Endothelial cell of umbilical vein (primary cell): ENCODE measurements at regions not wholly inside any gene's neighbourhood (a gene's known extent, or its start where the extent isn't known, plus 50 kb on each side); places are given as distances from the start of the nearest gene placed in this dataset.

Source experiments
- BruUV-seq: library from RNA; stranded (reverse); fragments of 400-500 nt; replicated peaks from 2 replicates; lab custom pipeline; 2021; lab: Mats Ljungman, UMichigan
- CTCF ChIA-PET: fragments of 300-600, 350-600 bp; sonication (Branson Sonifier 250); formaldehyde crosslinking; loops from one replicate; lab custom pipeline; 2021; ENCODE audit warnings: antibody characterized with exemption, inconsistent platforms; lab: Charles Lee
- POLR2A ChIA-PET: fragments of 300-600, 350-600 bp; sonication (Branson Sonifier 250); formaldehyde crosslinking; loops from one replicate; lab custom pipeline; 2021; ENCODE audit warnings: antibody characterized with exemption, inconsistent platforms; lab: Charles Lee
- DNase-seq: peaks from one replicate; pipeline ENCODE4 v3.0.0-alpha.2; 2011; ENCODE audit warnings: low read depth, low spot score
- FAIRE-seq: peaks from 2 replicates; lab custom pipeline; 2011; peaks lifted over from hg19 to GRCh38; lab: Jason Lieb, UNC
- H2AFZ ChIP-seq: 2 replicates; pipeline ENCODE4 v1.6.0; 2012; ENCODE audit warnings: low read depth, low read length, control low read depth, inconsistent platforms
- H3K27ac ChIP-seq: 2 replicates; pipeline ENCODE4 v1.5.1; 2011; ENCODE audit warnings: low read depth, mild to moderate bottlenecking, control low read depth, low read length, moderate library complexity; ENCODE audit not compliant: insufficient read depth
- H3K27me3 ChIP-seq, 2 experiments: 2 replicates each; pipeline versions ENCODE4 v1.6.0 to v1.6.1; 2011; ENCODE audit warnings: low read length in 2 of 2, mixed read lengths in 1 of 2; ENCODE audit not compliant: control insufficient read depth in 2 of 2, insufficient read depth in 2 of 2
- H3K36me3 ChIP-seq, 2 experiments: 2 replicates in 1 of 2; 3 replicates in 1 of 2; pipeline ENCODE4 v1.5.1; 2011; ENCODE audit warnings: low read length in 2 of 2, mild to moderate bottlenecking in 1 of 2, moderate library complexity in 1 of 2; ENCODE audit not compliant: control insufficient read depth in 2 of 2, insufficient read depth in 2 of 2; ENCODE audit errors: extremely low read depth in 1 of 2
- H3K4me1 ChIP-seq: 3 replicates; pipeline ENCODE4 v1.5.1; 2011; ENCODE audit warnings: mild to moderate bottlenecking, low read length; ENCODE audit not compliant: control insufficient read depth, insufficient read depth; ENCODE audit errors: extremely low read depth
- H3K4me2 ChIP-seq: 2 replicates; pipeline ENCODE4 v1.6.1; 2011; ENCODE audit warnings: low read length, control low read depth, mixed read lengths; ENCODE audit not compliant: insufficient read depth
- H3K4me3 ChIP-seq, 3 experiments: fragments of 200-600 bp in 1 of 3; sonication (generic), shearing (Covaris generic) in 1 of 3; replicated peaks in 1 of 3; 2 replicates each; pipeline ENCODE4 v1.5.1; 2011 to 2016; ENCODE audit warnings: control low read depth in 3 of 3, low read length in 3 of 3, mild to moderate bottlenecking in 2 of 3, inconsistent platforms in 1 of 3, low read depth in 1 of 3, moderate library complexity in 1 of 3; ENCODE audit not compliant: insufficient read depth in 1 of 3
- H3K79me2 ChIP-seq: 2 replicates; pipeline ENCODE4 v1.6.0; 2012; ENCODE audit warnings: low read length, inconsistent platforms; ENCODE audit not compliant: control insufficient read depth, insufficient read depth
- H3K9ac ChIP-seq: replicated peaks from 2 replicates; pipeline ENCODE3; 2011; ENCODE audit warnings: low read length, control low read depth; ENCODE audit not compliant: insufficient read depth; ENCODE audit errors: extremely low read depth
- H3K9me1 ChIP-seq: replicated peaks from 3 replicates; pipeline ENCODE4 v1.6.0; 2011; ENCODE audit warnings: mild to moderate bottlenecking, low read length; ENCODE audit not compliant: control insufficient read depth, insufficient read depth; ENCODE audit errors: extremely low read depth
- H3K9me3 ChIP-seq: replicated peaks from 2 replicates; pipeline ENCODE4 v1.5.1; 2012; ENCODE audit warnings: low read length, inconsistent platforms; ENCODE audit not compliant: control insufficient read depth, insufficient read depth
- H4K20me1 ChIP-seq: replicated peaks from 2 replicates; pipeline ENCODE3; 2011; ENCODE audit warnings: mild to moderate bottlenecking, low read length; ENCODE audit not compliant: control insufficient read depth, insufficient read depth; ENCODE audit errors: extremely low read depth
- EZH2 ChIP-seq: IDR thresholded peaks from 2 replicates; pipeline ENCODE4 v1.6.1; 2012; ENCODE audit warnings: borderline replicate concordance, low read depth, mild to moderate bottlenecking, moderate library complexity, low read length, inconsistent platforms; ENCODE audit not compliant: severe bottlenecking
- FOS ChIP-seq: IDR thresholded peaks from 2 replicates; pipeline ENCODE4 v1.6.1; 2011; ENCODE audit warnings: mild to moderate bottlenecking, low read length, moderate library complexity, borderline replicate concordance; ENCODE audit not compliant: insufficient read depth
- GATA2 ChIP-seq: IDR thresholded peaks from 2 replicates; pipeline ENCODE4 v1.7.0; 2011; ENCODE audit warnings: low read depth, mild to moderate bottlenecking, moderate library complexity, mixed read lengths, low read length; ENCODE audit not compliant: insufficient read length, insufficient read depth
- JUN ChIP-seq: IDR thresholded peaks from 2 replicates; pipeline ENCODE4 v1.6.1; 2011; ENCODE audit warnings: borderline replicate concordance, low read depth; ENCODE audit not compliant: insufficient read length, insufficient read depth
- MYC ChIP-seq: IDR thresholded peaks from one replicate; pipeline ENCODE4 v1.6.1; 2011; ENCODE audit warnings: mild to moderate bottlenecking, low read depth, low read length
- POLR2A ChIP-seq: IDR thresholded peaks from 2 replicates; pipeline ENCODE4 v1.6.1; 2012; ENCODE audit warnings: low read depth, mild to moderate bottlenecking, control low read depth, low read length
- POLR2AphosphoS5 ChIP-seq: IDR thresholded peaks from 2 replicates; pipeline ENCODE4 v1.6.1; 2012; ENCODE audit warnings: low read depth, mild to moderate bottlenecking, control low read depth, low read length, moderate library complexity; ENCODE audit not compliant: insufficient read depth
- dilution Hi-C: fragments of 300-500 bp; cut with MboI; formaldehyde crosslinking; loops from one replicate; pipeline ENCODE4 v1.15.0; 2019; ENCODE audit warnings: low sequenced_read_pairs; ENCODE audit not compliant: extremely low pct_ligation_motif_present
- intact Hi-C: fragments of 100-400 bp; cut with micrococcal nuclease; formaldehyde crosslinking; loops from one replicate; pipeline ENCODE4 v1.10.0; 2022
- TF ChIP-seq, protein P1 (sequence below), 2 donors: IDR thresholded peaks; 1 replicate in 1 of 2; 2 replicates in 1 of 2; pipeline ENCODE4 v1.5.1; 2011; ENCODE audit warnings: low read length in 2 of 2, mild to moderate bottlenecking in 2 of 2, moderate library complexity in 2 of 2, control low read depth in 1 of 2, inconsistent platforms in 1 of 2, low read depth in 1 of 2; ENCODE audit not compliant: insufficient read depth in 1 of 2; ENCODE audit errors: extremely low read depth in 1 of 2
- TF ChIP-seq, protein P2 (sequence below): IDR thresholded peaks from 2 replicates; pipeline ENCODE4 v1.6.1; 2011; ENCODE audit not compliant: insufficient read depth, insufficient read length

DNA sequence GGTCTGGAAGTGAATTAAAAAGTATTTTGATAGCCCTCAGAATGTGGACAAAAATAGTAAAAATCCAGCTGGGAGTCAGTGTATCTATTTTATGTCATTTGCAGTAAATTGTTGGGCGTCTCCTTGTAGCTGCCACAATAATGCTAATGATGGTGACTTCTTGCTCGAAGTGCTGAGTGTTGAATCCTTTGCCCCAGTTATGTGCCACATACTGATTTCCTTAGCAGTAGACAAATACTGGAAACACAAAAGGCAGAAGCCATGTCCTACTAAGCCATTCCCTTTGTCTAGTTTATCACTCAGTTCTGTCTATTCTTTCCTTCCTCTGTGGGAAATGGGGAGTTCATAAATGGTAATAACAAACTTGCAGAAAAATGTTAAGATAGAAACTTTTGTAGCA lies 70.7 kb upstream of the CXADR start:
- Histone ChIP-seq H3K36me3 (no peaks in the 10 kb centered on the region), H3K4me3 (no peak overlapping the region), H3K9me1 (no peaks in the 10 kb centered on the region), H3K27me3 (peaks cover 6 to 15% of the 10 kb centered on the region in 2 experiments), H3K9me3 (no peaks in the 10 kb centered on the region), H3K4me1 (no peaks in the 10 kb centered on the region), H3K79me2 (no peaks in the 10 kb centered on the region), H2AFZ (no peak overlapping the region), H3K9ac (no peak overlapping the region), H4K20me1 (no peaks in the 10 kb centered on the region), H3K27ac (no peak overlapping the region), H3K4me2 (no peak overlapping the region)
- no peak for DNase-seq
- TF ChIP-seq, protein P1, sequence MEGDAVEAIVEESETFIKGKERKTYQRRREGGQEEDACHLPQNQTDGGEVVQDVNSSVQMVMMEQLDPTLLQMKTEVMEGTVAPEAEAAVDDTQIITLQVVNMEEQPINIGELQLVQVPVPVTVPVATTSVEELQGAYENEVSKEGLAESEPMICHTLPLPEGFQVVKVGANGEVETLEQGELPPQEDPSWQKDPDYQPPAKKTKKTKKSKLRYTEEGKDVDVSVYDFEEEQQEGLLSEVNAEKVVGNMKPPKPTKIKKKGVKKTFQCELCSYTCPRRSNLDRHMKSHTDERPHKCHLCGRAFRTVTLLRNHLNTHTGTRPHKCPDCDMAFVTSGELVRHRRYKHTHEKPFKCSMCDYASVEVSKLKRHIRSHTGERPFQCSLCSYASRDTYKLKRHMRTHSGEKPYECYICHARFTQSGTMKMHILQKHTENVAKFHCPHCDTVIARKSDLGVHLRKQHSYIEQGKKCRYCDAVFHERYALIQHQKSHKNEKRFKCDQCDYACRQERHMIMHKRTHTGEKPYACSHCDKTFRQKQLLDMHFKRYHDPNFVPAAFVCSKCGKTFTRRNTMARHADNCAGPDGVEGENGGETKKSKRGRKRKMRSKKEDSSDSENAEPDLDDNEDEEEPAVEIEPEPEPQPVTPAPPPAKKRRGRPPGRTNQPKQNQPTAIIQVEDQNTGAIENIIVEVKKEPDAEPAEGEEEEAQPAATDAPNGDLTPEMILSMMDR (IDR thresholded peaks at IDR 0.05; ENCODE audit: extremely low read depth in 1 of 2, insufficient read depth in 1 of 2, low read depth in 1 of 2, low read length in 2 of 2): no peak
- TF ChIP-seq POLR2A: no peak
- TF ChIP-seq, protein P2, sequence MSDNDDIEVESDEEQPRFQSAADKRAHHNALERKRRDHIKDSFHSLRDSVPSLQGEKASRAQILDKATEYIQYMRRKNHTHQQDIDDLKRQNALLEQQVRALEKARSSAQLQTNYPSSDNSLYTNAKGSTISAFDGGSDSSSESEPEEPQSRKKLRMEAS: no peak
- TF ChIP-seq EZH2: no peak
- TF ChIP-seq POLR2AphosphoS5: no peak
- no peak for TF ChIP-seq FOS
- no peak for TF ChIP-seq GATA2
- no peak for TF ChIP-seq JUN
- TF ChIP-seq MYC: no peak
- dilution Hi-C loops: no loop called here
- POLR2A ChIA-PET: no interaction called here
- FAIRE-seq: no peak
- intact Hi-C loops: no loop called here
- no TSS peak for BruUV-seq
- CTCF ChIA-PET: interaction anchor here (0.6 kb wide), 1 partner anchor 9 kb away, joined by 4 read pairs; no protein-coding TSS in a partner anchor
